ENCODE measurements at regions not wholly inside any gene's neighbourhood (a gene's known extent, or its start where the extent isn't known, plus 50 kb on each side); places are given as distances from the start of the nearest gene placed in this dataset.

DNA sequence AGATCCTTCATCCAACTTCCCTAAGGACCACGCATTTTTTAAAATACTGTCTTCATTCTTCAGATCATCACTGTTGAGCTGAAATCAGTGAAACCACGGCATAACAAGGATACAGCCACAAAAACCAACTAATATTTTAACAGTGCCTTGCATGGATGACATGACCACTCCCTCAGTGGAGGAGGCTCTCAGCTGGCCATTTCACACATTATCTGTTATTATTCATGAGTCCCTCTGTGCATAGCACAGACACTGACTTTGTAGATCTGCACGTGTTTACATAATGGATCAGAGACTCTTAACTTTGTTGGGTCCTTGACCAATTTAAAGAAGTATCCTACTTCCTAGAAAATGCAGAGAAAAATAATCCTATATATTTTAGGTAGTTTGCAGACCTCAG is 104.8 kb upstream of the NUDT7 start:
- TF ChIP-seq, protein P1, sequence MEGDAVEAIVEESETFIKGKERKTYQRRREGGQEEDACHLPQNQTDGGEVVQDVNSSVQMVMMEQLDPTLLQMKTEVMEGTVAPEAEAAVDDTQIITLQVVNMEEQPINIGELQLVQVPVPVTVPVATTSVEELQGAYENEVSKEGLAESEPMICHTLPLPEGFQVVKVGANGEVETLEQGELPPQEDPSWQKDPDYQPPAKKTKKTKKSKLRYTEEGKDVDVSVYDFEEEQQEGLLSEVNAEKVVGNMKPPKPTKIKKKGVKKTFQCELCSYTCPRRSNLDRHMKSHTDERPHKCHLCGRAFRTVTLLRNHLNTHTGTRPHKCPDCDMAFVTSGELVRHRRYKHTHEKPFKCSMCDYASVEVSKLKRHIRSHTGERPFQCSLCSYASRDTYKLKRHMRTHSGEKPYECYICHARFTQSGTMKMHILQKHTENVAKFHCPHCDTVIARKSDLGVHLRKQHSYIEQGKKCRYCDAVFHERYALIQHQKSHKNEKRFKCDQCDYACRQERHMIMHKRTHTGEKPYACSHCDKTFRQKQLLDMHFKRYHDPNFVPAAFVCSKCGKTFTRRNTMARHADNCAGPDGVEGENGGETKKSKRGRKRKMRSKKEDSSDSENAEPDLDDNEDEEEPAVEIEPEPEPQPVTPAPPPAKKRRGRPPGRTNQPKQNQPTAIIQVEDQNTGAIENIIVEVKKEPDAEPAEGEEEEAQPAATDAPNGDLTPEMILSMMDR (IDR thresholded peaks at IDR 0.05), result no peak
- H3K36me3 Mint-ChIP-seq (ENCODE audit: low read depth), result no peaks in the 10 kb centered on the region
- intact Hi-C loops (cut with micrococcal nuclease), result no loop called here
- no peaks in the 10 kb centered on the region for H3K9me3 Mint-ChIP-seq
- H3K27me3 Mint-ChIP-seq, result peaks cover 10% of the 10 kb centered on the region
- no peak overlapping the region for H3K27ac Mint-ChIP-seq
- no peak overlapping the region for H3K4me3 Mint-ChIP-seq
- DNase-seq (no peak), ATAC-seq (no peak)
- ChIA-PET POLR2A (no interaction called here), CTCF (no interaction called here)
- no peaks in the 10 kb centered on the region for H3K4me1 Mint-ChIP-seq (ENCODE audit: low read depth)

- POLR2A ChIA-PET, result no interaction called here
Observed at GRCh38 chr16:77617996-77618395, 104.3 kb upstream of the NUDT7 start.

GRCh38 chr16:77618951-77619350 is 103.4 kb upstream of the NUDT7 start:
- no peaks in the 10 kb centered on the region for H3K9me3 Mint-ChIP-seq
- H3K27ac Mint-ChIP-seq, result no peak overlapping the region
- ATAC-seq, result no peak
- CTCF ChIA-PET, result no interaction called here
- H3K4me3 Mint-ChIP-seq, result no peak overlapping the region
- TF ChIP-seq, protein P1 (IDR thresholded peaks at IDR 0.05), result no peak
- POLR2A ChIA-PET, result no interaction called here
- no peaks in the 10 kb centered on the region for H3K4me1 Mint-ChIP-seq (ENCODE audit: low read depth)
- H3K36me3 Mint-ChIP-seq (ENCODE audit: low read depth), result no peaks in the 10 kb centered on the region
- DNase-seq, result no peak
- H3K27me3 Mint-ChIP-seq, result peaks cover 12% of the 10 kb centered on the region
- intact Hi-C loops (cut with micrococcal nuclease), result no loop called here

More at GRCh38 chr16:77617996-77618395, 104.3 kb upstream of the NUDT7 start:
- H3K4me3 Mint-ChIP-seq, result no peak overlapping the region
- CTCF ChIA-PET, result no interaction called here
- ATAC-seq, result no peak
- no peak overlapping the region for H3K27ac Mint-ChIP-seq
- DNase-seq, result no peak
- no peaks in the 10 kb centered on the region for H3K4me1 Mint-ChIP-seq (ENCODE audit: low read depth)
- H3K9me3 Mint-ChIP-seq, result no peaks in the 10 kb centered on the region
- TF ChIP-seq, protein P1 (IDR thresholded peaks at IDR 0.05), result no peak
- intact Hi-C loops (cut with micrococcal nuclease), result no loop called here
- H3K27me3 Mint-ChIP-seq, result peaks cover 10% of the 10 kb centered on the region
- H3K36me3 Mint-ChIP-seq (ENCODE audit: low read depth), result no peaks in the 10 kb centered on the region

DNA sequence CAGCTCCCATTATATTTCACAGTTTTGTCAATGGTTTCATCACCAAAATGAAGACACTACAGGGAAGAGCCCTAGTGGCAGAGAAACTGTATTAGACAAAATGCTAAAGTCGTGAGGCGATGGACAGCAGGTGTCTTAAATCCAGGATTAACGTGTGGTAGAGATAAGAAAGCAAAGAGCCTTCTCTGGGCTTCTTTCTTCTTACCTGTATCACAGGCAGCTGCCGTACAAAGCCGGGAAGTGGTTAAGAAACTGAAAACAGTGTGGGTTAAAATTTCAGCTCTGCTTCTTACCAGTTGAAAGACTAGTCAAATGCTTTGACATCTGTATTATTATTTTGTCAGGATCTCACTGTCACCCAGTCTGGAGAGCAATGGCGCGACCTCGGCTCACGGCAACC is 98.2 kb upstream of the NUDT7 start:
- TF ChIP-seq, protein P1 (IDR thresholded peaks at IDR 0.05), result no peak
- H3K27me3 Mint-ChIP-seq, result peaks cover 9% of the 10 kb centered on the region
- no peaks in the 10 kb centered on the region for H3K9me3 Mint-ChIP-seq
- H3K4me3 Mint-ChIP-seq, result no peak overlapping the region
- no peak overlapping the region for H3K27ac Mint-ChIP-seq
- ChIA-PET CTCF (no interaction called here), POLR2A (no interaction called here)
- no peaks in the 10 kb centered on the region for H3K4me1 Mint-ChIP-seq (ENCODE audit: low read depth)
- intact Hi-C loops (cut with micrococcal nuclease), result no loop called here
- no peak for DNase-seq
- H3K36me3 Mint-ChIP-seq (ENCODE audit: low read depth), result no peaks in the 10 kb centered on the region
- no peak for ATAC-seq

- Mint-ChIP-seq H3K4me1 (ENCODE audit: low read depth) (no peaks in the 10 kb centered on the region), H3K27ac (no peak overlapping the region), H3K27me3 (peaks cover 7% of the 10 kb centered on the region), H3K9me3 (no peaks in the 10 kb centered on the region), H3K36me3 (ENCODE audit: low read depth) (no peaks in the 10 kb centered on the region), H3K4me3 (no peak overlapping the region)
- intact Hi-C loops (cut with micrococcal nuclease), result no loop called here
- ChIA-PET CTCF (no interaction called here), POLR2A (no interaction called here)
- TF ChIP-seq, protein P1 (IDR thresholded peaks at IDR 0.05), result no peak
- ATAC-seq (no peak), DNase-seq (no peak)
Observed at GRCh38 chr16:77636615-77637014, 85.7 kb upstream of the NUDT7 start.

All from activated CD8-positive, alpha-beta T cell treated with anti-CD3 and anti-CD28 coated beads for 36 hours (primary cell).